GM19463 (cell line): ENCODE measurements at regions not wholly inside any gene's neighbourhood (a gene's known extent, or its start where the extent isn't known, plus 50 kb on each side); places are given as distances from the start of the nearest gene placed in this dataset.

Source experiments
- ATAC-seq: cut with Tn5 transposase; IDR thresholded peaks from one replicate; pipeline ENCODE4 v1.9.1; 2021; ENCODE audit warnings: mild to moderate bottlenecking, moderate library complexity; ENCODE audit not compliant: unreplicated experiment

- no peak for ATAC-seq
These were observed 319.0 kb downstream of the GLRX3 start for GRCh38 chr10:130455111-130455695.

DNA sequence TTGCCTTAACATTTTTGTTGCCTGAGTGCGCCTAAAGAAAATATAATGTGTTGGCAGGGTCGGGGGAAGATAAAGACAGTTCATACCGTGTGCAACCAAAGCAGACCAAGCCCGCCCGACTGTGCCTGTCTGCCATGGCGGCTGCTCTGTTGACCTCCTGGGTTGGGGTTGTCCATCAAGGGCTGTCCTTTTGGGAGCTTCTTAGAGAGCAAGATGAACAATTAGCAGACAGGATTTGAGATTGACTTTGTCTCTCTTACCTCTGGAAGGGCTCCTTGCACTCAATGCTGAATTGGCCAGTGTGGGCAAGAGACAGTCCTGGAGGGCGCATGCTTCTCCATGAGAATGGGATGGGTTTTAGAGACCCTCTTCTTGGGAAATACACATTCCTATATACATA, 319.6 kb downstream of the GLRX3 start:
- no peak for ATAC-seq

- ATAC-seq: no peak
These were observed 320.4 kb downstream of the GLRX3 start for GRCh38 chr10:130456616-130457015.

GRCh38 chr10:130458509-130458908, 322.3 kb downstream of the GLRX3 start:
- ATAC-seq: no peak

GRCh38 chr10:130459011-130459410, 322.8 kb downstream of the GLRX3 start:
- no peak for ATAC-seq

DNA sequence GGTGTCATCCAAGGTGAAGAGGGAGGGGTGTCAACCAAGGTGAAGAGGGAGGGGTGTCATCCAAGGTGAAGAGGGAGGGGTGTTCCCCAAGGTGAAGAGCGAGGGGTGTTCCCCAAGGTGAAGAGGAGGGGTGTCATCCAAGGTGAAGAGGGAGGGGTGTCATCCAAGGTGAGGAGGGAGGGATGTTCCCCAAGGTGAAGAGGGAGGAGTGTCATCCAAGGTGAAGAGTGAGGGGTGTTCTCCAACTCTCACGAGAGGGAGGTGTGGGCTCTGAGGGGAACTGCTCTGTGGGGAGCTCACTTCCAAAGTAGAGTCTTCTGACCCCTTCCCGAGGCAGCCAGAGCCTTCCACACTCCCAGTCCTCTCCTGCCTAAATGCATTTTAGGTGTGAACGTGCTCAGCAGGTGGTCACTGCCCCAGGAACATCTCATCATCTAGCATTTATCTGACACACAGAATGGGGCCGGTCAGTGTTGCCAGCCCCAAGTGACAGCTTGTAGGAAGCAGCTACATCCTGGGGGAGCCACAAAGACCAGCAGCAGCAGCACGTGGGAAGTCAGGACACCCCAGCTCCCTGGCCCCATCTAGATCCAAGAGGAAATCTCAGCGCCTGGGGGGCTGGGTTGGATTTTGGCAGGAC, 323.8 kb downstream of the GLRX3 start:
- no peak for ATAC-seq

DNA sequence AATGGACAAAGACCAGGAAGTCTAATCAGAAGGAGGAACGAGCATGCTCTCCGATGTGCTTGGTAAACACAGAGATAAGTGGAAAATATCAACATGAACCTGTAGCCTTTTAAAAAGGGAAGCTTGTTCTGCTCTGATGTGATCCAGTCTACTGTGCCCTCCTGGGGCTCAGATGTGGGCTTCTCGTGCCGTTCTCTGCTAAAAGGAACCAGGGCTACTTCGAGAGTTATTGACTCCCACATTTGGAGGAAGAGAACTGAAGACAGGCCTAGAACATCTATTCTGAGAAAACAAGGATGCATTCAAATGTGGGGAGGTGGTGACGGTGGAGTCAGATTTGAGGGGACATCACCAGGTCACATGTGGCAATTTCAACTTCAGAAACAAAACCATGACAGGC, 325.4 kb downstream of the GLRX3 start:
- no peak for ATAC-seq

DNA sequence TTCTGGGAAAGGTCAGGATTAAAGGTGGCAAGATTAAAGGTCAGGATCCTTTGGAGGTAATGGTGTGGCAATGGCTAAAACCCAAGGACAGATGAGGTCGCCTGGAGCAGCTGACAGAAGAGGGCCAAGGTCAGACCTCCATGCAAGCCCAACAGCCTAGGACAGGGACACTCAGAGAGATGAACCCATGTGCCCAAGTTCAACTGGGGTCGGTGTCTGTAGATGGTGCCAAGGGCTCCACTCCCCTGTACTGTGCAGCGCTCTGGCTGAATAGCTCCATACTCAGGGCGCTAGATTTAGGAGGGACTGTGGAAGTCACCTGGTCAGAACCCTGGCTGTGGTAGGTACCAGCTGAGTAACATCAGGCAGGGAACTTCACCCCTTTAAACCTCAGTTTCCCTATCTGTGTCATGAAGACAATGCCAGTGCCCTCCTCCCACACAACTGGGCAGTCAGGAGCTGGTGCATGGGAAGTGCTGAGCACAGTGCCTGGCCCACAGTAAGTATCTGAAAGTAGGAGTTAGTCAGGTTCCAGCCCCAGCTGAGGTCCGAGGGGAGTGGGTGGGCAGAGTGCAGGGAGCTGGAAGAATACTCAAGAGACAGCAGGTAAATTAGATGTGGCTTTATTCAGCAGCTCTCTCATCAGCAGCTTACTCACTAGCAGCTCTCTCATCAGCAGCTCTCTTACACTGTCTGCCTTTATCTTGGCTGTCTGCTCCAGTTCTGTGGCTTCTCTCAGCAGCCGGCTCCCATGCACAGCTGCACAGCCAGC, 327.1 kb downstream of the GLRX3 start:
- ATAC-seq: no peak

- no peak for ATAC-seq
These were observed 327.7 kb downstream of the GLRX3 start for GRCh38 chr10:130463876-130464364.

- ATAC-seq: no peak
These were observed 328.2 kb downstream of the GLRX3 start for GRCh38 chr10:130464426-130464825.

GRCh38 chr10:130466271-130466997, 330.2 kb downstream of the GLRX3 start:
- no peak for ATAC-seq

GRCh38 chr10:130470286-130470685, 334.1 kb downstream of the GLRX3 start:
- no peak for ATAC-seq

DNA sequence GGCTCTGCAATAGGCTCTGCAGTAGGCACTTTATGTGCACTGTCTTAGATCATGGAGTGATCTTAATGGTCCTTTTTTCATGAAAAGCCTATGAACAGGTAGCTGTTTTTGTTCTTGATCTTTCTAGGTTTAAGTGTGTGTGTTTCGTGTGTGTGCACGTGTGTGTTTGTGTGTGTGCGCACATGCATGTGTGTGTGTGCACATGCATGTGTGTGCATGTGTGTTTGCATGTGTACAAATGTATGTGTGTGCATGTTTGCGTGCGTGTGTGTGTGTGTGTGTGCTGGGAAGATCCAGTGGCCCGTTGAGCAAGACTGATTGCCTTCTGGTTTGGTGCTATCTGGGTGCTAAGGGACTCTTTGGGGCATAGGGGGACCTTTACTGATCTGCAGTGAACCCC, 334.8 kb downstream of the GLRX3 start:
- no peak for ATAC-seq

- no peak for ATAC-seq
These were observed 335.3 kb downstream of the GLRX3 start for GRCh38 chr10:130471486-130471885.

DNA sequence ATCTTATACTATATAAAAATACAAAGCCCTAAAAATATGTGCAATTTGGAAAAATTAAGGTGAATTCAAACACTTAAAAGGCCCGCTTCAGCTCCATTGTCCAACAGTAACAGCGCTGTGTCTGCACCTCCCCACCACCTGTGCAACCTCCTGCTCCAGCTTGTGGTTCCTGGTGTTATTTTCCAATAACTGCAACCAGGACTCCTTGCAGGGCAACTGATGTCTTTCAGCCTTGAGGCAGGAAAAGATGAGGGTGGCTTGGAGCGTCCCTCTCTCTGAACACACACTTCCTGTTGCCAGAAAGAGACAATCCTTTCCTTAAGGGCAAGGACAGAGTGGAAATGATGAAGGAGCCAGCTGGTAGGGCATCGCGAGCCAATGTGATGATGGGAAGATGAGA, 336.0 kb downstream of the GLRX3 start:
- ATAC-seq: no peak

- ATAC-seq: no peak
These were observed 338.4 kb downstream of the GLRX3 start for GRCh38 chr10:130474591-130474990.

DNA sequence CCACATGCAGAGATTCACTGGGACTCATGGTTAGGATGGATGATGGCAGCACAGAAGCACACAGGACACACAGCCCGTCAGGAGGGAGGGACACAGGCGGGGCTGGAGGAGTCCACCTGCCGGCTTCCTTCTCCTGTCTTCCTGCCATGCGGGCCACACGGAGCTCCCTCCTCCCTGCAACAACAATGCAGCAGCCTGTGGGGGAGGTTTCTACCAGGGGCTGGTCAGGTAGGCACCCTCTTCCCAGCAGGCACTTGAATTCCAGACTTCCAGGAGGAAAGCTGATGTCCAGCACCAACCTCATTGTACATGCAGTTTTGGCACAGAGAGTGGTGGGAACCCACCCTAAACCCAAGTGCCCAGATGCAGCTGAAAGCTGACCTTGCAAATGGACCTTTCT, 341.2 kb downstream of the GLRX3 start:
- no peak for ATAC-seq

- no peak for ATAC-seq
These were observed 343.0 kb downstream of the GLRX3 start for GRCh38 chr10:130479146-130479545.

DNA sequence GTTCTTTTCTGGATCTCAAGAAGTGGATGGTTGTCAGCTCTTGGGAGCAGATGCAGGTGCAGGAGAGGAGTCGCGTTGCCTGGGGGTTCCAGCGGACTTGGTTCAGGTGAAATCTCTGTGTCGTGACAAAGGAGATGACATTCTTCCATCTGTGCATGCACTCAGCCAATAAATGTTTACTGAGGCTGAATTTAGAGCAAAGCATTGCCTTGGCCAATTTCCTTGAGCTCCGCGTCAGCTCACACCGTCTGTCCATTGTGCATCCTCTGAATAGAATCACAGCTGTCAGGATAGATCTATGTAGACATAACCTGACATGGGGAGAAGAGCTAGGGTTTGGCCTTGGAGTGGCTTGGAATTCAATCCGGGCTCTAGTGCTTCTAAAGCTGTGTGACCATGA, 343.7 kb downstream of the GLRX3 start:
- ATAC-seq: no peak

GRCh38 chr10:130480491-130480890, 344.3 kb downstream of the GLRX3 start:
- ATAC-seq: no peak
